HG03066 (cell line): ENCODE measurements at regions not wholly inside any gene's neighbourhood (a gene's known extent, or its start where the extent isn't known, plus 50 kb on each side); places are given as distances from the start of the nearest gene placed in this dataset.
"Not testable (repeated sequence)": the region's sequence is repeated elsewhere in the genome, so short reads cannot be mapped to it uniquely, and the experiment has no call there.

Experiments used
- ATAC-seq: cut with Tn5 transposase; IDR thresholded peaks from one replicate; pipeline ENCODE4 v1.9.1; 2021; ENCODE audit warnings: low read depth; ENCODE audit not compliant: unreplicated experiment

DNA sequence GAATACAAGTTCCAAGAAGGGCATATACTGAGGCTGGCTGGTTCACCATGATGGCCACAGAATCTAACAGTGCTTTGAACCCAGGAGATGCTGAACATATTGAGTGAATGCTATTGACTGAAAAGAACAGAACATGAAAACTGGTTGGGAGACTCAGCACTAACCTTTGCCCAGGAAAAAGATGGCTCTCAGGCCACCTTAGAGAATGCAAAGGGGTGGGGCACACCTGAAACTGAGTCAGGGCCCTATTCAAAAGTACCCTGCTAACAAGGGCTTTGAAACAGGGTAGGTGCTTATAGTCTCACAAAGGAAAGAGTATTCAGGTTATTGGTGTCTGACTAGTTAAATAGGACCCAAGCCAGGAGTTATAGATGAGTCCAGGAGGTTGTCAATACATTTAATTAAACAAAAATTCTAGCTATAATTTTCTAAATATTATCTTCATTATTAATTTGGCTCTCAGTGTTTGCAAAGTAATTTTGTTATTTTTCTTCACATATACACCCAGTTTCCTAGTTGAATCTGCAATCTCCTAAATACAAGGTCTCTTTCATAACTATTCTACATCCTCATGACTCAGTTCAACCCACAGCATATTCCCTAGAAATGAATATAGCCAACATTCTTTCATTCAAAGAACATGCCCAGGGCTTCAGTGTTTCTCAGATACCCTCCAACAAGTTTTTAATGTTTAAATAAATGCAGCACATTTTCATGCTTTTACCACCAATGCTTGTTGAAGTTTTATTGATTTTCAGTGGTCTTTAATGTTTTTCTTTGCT is 144.2 kb upstream of the RAPGEF2 start:
- no peak for ATAC-seq

DNA sequence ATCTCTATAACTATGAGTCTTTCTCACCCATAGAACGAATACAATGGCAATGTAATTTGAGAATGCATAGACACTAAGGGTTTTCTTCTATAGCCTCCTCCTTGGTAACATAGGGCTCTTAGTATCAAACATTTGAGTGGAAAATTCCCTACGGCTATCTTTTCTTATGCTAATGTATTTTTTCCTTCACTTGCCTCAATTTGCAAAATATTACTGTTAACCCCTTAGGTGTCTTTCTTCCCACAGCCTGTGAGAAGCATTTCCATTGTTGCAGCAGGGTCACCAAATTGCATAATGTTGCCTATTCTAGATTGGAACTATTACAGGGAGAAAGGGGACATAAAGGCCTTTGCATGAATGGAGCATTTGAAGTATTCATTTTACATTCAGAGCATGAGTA is 140.5 kb upstream of the RAPGEF2 start:
- no peak for ATAC-seq

DNA sequence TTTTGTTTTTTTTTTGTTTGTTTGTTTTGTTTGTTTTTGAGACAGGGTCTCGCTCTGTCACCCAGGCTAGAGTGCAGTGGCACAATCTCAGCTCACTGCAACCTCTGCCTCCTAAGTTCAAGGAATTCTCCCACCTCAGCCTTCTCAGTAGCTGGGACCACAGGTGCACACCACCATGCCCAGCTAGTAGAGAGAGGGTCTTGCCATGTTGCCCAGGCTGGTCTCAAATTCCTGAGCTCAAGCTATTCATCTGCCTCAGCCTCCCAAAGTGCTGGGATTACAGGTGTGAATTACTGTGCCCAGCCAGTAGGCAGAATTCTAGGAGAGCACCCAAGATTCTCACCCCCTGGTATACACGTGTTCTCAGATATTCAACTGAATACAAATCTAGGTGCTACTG is 139.6 kb upstream of the RAPGEF2 start:
- ATAC-seq = not testable (repeated sequence)

DNA sequence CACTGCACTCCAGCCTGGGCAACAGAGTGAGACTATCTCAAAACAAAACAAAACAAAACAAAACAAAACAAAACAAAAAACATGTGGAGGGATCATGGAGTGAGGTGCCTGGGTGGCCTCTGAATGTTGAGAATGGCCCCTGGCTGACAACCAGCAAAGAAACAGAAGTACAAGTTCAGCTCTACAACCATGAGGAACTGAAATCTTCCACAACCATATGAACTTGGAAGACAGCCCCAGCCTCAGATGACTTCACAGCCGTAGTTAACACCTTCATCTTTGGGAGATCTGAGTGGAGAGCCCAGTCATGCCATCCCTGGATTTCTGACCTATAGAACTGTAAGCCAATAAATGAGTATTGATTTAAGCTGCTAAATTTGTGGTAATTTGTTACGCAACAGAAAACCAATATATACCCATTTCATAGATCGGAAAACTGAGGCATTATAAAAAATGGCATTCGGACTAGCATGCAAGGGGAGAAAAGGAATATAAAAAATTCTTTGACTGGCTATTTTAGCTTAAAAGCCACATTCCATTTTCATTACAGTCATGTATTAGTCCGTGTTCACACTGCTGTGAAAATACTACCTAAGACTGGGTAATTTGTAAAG is 138.7 kb upstream of the RAPGEF2 start:
- no peak for ATAC-seq

DNA sequence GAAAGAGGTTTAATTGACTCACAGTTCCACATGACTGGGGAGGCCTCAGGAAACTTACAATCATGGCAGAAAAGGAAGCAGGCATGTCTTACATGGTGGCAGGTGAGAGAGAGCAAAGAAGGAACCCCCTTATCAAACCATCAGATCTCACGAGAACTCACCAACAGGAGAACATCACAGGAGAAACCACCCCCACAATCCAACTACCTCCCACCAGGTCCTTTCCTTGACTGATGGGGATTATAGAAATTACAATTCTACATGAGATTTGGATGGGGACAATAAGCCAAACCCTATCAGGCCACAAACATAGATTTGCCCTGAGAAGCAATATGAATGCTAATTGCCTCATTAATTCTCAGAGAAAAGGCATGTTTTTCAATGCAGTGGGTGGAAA is 138.2 kb upstream of the RAPGEF2 start:
- ATAC-seq = no peak

DNA sequence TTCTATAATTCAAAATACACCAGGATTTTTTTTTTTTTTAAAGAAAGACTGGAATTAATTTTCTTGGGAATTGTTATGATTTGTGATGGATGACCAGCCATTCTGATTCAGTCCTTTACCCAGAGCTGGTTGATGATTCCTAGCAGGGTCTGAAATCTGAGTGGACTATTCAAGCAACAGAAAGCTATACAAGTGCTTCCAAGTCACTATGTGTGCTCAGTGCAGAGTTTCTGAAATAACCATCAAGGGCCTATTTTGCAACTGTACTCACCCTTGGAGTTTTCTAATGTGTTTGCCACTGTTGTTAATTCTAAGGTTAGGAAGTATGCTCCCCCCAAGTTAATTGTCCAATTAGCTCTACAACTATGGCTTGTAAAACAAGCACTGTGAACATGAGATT is 137.7 kb upstream of the RAPGEF2 start:
- ATAC-seq = no peak

DNA sequence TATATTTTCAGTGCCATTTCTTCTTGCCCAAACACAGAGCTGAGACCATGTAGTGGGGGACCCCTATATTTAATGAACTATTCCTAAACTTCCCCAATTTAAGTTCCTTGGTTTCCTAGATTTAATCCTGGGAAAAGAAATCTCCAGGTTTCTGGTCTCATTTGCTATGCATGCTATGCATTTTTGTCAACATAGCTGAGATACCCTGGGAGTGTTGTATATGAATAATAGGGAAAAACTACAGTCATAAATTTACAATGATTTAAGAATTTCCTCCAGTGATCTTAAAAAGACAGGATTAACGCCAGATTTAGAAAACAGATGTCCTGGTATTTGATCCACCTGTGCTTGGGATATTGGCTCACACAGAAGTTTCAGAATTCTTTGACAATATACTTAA is 136.8 kb upstream of the RAPGEF2 start:
- ATAC-seq = no peak

DNA sequence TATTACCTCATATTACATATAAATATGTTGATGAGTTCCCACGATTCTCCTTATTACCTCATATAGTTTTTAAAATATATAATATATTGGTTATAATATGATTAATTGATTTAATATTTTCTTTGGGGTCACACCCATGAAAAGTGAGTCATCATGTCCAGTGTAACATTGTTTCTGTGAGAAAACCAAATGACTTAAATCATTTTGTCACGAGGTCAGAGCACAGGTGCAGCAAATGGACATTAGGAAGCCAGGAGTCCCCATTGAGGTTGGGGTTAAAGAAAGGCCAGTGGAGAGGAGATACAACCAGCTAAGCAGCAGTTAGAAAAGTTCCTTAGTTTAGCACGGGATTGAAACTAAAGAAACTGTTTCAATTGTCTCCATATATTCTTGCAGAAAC is 133.9 kb upstream of the RAPGEF2 start:
- ATAC-seq = no peak

DNA sequence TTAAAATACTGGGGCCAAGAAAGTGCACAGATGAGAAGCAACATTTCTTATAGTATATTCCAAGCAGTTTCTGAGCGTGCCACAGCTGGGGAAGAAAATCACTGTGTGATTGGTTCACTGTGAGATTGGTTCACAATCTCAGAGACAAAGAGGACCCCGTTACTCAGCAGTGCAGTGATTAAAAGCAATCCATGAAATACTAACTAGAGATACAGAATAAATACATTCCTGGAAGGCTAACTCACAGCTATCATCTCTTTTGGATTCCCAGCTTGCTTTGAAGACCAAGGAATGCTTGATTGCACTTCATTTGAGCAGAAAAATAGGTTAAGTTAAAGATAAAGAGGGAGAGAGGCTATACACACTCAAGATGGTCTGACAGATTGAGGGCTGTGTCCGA is 132.1 kb upstream of the RAPGEF2 start:
- ATAC-seq = no peak

DNA sequence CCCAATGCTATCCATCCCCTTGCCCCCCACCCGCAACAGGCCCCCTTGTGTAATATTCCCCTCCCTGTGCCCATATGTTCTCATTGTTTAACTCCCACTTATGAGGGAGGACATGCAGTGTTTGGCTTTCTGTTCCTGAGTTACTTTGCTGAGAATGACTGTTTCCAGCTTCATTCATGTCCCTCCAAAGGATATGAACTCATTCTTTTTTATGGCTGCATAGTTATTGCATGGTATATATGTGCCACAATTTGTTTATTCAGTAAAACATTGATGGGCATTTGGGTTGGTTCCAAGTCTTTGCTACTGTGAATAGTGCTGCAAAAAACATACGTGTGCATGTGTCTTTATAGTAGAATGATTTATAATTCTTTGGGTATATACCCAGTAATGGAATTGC is 128.4 kb upstream of the RAPGEF2 start:
- not testable (repeated sequence) for ATAC-seq

DNA sequence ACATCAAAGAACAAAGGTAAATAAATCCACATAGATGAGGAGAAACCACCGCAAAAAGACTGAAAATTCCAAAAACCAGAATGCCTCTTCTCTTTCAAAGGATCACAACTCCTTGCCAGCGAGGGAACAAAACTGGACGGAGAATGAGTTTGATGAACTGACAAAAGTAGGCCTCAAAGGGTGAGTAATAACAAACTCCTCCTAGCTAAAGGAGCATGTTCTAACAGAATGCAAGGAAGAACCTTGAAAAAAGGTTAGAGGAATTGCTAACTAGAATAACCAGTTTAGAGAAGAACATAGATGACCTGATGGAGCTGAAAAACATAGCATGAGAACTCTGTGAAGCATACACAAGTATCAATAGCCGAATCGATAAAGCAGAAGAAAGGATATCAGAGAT is 122.2 kb upstream of the RAPGEF2 start:
- not testable (repeated sequence) for ATAC-seq

DNA sequence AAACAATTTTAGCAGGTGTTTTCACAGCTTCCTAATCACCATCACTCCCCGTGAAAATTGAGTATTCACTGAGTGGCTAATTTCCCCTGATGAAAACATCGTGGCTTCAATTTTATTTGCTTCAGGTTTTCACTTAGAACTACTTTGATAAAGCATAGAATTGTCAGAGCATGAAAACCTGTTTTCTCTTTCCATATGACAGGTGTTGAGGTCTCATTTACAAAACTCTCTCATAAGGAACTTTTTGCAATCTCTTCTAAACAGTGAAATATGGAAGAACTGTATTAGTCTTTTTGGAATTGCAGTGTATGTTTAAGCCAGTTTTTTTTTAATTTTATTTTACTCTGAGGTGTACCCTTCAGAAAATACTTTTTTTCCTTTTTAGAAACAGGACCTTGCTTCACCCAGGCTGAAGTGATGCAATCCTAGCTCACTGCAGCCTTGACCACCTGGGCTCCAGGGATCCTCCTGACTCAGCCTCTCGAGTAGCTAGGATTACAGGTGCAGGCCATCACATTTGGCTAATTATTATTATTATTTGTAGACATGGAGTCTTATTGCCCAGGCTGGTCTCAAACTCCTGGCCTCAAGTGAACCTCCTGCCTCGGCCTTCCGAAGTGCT is 111.2 kb upstream of the RAPGEF2 start:
- ATAC-seq = no peak

DNA sequence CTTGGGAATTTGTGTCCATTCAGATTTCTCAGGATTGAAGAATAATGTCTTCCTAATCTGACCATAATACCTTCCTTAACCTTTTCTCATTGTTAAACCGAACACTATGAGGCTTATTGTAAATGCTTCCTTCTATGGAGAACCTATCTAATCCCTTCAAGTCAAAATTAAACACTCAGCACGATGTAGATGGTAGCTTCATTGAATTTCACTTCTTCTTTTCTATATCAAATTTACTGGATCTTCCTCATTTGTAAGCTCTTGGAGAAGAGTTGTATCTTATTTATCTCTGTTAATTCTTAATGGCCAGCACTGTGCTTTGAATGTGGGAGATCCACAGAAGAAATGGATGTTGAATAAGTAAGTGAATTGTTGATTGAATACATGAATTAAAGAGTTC is 109.0 kb upstream of the RAPGEF2 start:
- ATAC-seq = no peak

DNA sequence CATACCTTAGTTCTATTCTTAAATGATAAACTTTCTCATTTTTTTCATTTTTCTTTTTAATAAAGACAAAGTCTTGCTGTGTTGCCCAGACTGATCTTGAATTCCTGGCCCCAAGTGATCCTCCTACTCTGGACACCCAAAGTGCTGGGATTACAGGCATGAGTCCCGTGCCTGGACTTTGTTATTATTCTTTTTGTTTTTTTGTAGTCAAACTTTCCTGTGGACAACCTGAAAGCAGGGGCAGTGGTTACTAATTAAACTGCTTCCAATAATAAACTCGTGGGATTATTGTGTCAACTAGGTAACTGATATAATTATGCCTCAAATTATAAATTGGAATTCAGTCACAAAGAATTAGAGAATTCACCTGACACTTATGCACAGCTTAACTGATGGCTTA is 107.8 kb upstream of the RAPGEF2 start:
- no peak for ATAC-seq

DNA sequence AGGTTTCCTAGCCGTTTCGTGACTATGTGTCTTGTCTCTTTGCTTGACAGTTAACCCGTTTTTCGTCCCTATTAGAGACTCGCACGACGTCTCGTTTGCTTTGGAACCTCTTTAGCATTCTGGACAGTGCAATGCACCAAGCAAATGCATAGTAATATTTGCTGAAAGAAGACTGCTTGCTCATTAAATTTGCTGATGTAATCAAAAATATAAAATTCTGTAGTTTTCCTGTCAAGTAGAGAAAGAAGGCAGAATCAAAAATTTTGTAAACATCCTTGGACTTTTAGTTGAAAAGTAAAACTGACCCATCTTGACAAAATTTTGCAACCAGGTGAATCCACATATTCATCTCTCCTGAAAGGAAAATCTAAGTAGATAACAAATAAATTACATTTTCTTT is 106.9 kb upstream of the RAPGEF2 start:
- no peak for ATAC-seq

DNA sequence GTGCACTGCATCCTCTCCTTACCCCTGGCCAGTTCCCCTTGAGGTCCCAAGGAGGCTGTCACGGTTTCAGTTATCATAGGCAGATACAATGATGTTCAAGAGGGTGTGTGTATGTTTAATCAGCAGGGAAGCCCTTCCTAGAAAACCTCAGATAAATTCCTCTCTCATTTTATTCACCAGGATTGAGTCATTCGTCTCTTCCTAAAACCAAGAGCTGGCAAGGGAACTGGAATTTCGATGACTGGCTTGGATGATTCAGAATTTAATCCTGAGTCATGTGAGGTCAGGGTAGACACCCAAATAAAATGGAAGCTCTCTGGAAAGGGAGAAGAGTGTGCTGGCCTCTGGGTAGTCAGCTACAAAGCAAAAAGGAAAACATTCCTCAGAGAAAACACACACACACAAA is 106.2 kb upstream of the RAPGEF2 start:
- ATAC-seq = no peak

DNA sequence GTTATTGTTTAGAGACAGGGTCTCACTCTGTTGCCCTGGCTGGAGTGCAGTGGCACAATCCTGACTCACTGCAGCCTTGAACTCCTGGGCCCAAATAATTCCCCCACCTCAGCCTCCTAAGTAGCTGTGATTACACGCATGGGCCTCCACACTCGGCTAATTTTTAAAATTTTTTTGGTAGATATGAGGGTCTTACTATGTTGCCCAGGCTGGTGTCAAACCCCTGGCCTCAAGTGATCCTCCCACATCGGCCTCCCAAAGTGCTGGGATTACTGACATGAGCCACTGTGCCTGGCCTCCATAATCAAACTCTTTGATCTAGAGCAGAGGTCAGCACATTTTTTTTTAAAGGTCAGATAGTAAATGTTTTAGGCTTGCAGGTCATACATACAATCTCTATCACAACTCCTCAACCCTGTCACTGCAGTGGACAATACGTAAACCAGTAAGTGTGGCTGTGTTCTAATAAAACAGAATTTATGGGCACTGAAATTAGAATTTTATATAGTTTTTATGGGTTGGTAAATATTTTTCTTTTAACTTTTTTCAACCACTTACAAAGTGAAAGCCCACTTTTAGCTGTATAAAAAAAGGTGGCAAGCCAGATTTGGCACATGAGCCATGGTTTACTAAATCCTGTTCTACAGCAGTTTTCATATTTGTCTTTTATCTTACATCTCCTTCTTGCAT is 105.1 kb upstream of the RAPGEF2 start:
- ATAC-seq = no peak

DNA sequence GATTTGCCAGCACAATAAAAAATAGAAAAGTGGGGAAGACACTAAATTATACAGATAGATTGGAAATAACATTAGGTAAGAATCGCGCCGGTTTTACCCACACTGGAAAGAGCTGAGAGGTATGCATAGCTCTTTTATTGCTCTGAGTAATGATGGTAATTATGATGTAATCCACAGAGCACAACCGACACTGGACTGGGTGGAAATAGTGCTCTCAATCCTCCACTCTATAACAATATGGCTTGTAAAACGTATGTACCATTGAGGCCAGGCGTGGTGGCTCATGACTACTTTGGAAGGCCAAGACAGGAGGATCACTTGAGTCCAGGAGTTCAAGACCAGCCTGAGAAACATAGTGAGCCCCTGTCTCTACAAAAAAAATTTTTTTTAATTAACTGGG is 104.3 kb upstream of the RAPGEF2 start:
- ATAC-seq = no peak

DNA sequence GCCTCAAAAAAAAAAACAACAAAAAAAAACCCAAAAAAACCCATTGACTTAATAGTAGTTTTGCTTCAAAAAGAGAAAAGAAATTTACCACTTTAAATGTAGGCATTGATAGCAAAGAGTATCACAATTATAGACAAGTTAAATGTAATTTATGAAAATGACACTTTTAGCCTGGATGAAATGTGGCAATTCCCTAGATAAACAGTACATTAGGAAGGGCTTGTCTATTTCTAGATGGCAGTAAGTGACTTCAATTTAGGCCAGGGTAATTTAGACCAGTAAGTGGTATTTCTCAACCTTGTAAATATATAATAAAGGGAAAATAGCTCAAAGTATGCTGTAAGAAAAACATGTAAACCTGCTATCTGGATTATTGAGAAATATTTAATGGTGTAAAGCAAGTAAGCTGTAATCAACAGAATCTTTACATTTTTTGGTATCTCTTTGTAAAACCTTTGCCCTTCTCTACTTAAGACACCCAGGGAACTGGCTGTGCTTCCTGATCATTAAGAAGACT is 103.7 kb upstream of the RAPGEF2 start:
- no peak for ATAC-seq

DNA sequence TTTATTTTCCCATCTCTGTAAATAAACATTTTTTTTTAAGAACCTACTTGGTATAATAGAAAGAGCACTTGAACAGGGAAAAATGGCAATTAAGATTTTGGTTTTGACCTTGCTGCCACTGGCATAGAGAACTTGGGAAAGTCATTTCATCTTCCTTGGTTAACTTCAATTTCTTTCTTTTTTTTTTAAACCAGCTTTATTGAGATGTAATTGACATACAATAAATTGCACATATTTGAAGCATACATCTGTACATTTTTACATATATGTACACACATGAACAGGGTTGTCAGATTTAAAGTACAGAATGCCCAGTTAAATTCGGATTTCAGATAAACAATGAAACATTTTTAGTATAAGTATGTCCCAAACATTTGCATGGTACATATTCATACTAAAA is 103.0 kb upstream of the RAPGEF2 start:
- no peak for ATAC-seq

DNA sequence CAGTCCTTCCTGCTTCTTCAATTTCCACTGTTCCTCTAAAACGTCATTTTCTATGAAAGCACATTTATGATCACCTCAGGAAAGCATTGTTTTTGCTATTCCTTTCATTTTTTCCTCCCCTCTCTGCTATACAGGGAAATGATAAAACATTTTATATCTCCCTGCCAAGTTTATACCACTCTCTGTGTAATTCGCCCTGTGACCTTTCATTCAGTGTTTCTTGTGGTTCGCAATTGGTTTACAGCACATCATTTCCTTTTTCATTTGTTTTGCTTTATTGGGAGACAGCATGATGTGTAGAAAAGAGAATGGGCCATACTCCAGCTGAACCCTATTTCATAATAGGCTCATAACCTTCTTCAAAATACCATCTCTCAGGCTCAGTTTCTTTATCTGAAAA is 99.9 kb upstream of the RAPGEF2 start:
- ATAC-seq = no peak
